T1000 (cell line): ENCODE measurements at regions not wholly inside any gene's neighbourhood (a gene's known extent, or its start where the extent isn't known, plus 50 kb on each side); places are given as distances from the start of the nearest gene placed in this dataset.
"Not testable (repeated sequence)": the region's sequence is repeated elsewhere in the genome, so short reads cannot be mapped to it uniquely, and the experiment has no call there.

Experiments used
- DNase-seq: peaks from one replicate; lab custom pipeline; 2025; ENCODE audit warnings: mixed read lengths; lab: John Stamatoyannopoulos, UW

DNA sequence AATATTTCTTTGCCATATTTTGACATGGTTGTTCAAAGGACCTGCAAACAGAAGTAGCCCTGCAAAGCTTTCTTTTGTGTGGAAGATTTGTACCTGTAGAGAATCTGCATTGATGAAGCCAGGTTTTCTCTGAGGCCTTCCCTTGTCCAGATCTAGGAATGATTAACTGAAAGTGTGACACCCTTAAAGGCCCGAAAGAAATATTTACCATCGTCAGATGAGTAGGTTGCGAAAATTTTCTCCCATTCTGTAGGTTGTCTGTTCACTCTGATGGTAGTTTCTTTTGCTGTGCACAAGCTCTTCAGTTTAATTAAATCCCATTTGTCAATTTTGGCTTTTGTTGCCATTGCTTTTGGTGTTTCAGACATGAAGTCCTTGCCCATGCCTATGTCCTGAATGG is 439.0 kb downstream of the SMARCA1 start:
- not testable (repeated sequence) for DNase-seq

GRCh38 chrX:129077424-129078170 is 445.7 kb downstream of the SMARCA1 start:
- no peak for DNase-seq

DNA sequence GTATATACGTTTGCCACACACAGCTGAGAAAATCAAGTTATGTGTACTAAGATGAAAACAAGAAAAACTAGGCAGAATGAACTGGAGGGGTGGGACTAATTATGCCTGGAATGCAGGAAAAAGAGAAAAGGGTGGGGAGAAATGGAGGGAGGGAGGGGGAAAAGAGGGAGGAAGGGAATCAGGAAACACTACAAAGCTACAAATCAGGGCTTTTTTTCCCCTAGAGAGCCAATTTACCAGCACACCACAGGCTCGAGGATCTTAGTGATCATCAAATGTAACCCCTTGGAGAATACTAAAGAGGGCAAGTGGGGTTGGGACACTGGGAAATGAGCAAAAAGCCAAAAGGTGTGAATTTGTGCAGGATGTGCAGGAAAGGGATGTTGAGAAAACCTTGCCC is 451.9 kb downstream of the SMARCA1 start:
- DNase-seq: no peak

GRCh38 chrX:129065895-129066294 is 457.4 kb downstream of the SMARCA1 start:
- DNase-seq: no peak

GRCh38 chrX:129058405-129058804 is 464.9 kb downstream of the SMARCA1 start:
- DNase-seq: no peak

- DNase-seq: no peak
These were observed 480.2 kb downstream of the SMARCA1 start for GRCh38 chrX:129043138-129043537.

- no peak for DNase-seq
These were observed 482.0 kb downstream of the SMARCA1 start for GRCh38 chrX:129041319-129041718.

- no peak for DNase-seq
These were observed 483.2 kb downstream of the SMARCA1 start for GRCh38 chrX:129040124-129040523.

DNA sequence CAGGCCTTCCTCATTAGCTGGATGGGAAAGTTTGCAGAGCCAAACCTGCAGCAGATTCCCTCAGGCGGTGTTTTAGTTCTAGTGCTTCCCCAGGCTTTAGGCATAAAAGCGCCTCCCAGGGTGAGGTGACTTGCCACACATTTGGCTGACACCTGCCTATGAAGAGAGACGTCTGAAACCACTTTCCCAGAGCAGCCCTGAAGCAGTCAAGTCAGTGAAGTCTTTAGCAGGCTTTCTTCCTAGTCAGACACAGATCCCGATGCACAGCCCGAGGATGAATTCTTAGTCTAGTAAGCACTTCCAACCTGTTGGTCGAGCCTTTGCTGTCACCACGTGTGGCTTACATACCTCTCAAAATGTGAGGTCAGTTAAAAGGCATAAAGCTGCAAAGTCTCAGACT is 484.1 kb downstream of the SMARCA1 start:
- DNase-seq: no peak

DNA sequence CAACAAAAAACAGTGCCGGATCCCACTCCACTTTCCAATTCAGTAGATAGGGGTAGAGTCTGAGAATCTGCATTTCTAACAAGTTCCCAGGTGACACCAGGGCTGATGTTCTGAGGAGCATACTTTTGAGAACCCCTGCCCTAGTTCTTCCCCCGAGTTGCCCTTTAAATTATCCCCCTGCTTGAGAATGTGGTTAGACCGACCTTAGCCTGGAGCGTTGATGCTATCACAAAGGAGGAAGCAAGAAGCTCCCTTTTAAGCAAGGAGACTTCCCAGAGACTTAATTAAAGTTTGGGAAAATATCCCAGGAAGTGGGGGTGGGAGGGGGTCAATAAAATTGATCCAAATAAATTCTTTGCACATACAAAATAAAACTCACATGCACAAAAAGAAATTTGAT is 485.9 kb downstream of the SMARCA1 start:
- DNase-seq: no peak

DNA sequence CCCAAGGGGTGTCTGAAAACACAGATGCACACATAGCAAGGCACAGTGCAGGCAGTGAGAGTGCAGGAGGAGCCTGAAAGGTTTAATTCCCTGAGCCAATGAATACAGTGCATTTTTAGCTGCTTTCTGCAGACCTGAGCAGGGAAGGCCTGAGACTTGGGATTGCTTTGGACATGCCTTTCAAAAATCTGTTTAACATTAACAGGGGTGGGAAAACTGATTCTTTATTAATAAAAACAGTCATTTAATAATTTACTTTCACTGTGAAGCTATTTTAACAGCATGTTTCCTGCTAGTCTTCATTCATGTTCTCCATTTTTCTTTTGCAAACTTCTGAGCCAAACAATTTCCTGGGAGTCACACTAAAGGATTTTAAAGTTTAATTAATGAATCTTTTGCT is 488.1 kb downstream of the SMARCA1 start:
- no peak for DNase-seq

DNA sequence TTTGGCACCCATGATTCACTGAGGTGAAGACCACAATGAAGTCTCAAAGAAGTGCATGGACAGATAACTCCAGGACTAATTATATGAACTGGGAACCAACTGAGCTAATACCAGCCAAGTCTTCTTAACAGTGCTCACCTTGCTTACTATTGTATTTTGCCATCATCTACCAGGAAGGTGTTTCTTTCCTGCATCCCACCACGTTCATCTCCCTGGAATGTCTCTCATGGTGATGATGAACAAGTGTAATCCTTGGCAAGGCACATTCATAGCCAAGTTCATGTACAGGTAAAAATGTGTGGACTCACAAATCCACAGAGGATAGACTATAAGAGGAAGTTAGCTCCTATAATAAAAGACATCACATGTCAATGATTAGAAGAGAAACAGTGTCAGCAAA is 489.1 kb downstream of the SMARCA1 start:
- no peak for DNase-seq

DNA sequence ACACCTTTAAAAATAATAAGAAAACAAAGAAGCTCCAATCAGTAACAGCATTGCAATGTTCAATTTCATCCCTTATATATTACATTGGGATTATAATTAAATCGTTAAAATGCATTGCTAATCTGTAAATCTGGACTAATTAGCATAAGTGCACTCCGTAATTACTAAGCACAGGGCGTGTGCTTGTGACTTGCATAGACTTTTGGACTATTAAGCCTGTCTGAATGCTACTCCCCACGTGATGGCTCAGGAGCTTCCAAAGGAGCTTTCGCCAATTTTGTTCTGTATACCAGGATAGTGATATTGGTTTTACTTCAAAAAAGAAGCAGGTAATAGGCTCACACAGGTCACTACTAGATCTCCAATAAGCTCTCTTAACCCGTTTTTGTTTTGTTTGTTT is 497.1 kb downstream of the SMARCA1 start:
- no peak for DNase-seq

GRCh38 chrX:129025376-129025775 is 497.9 kb downstream of the SMARCA1 start:
- DNase-seq: no peak

DNA sequence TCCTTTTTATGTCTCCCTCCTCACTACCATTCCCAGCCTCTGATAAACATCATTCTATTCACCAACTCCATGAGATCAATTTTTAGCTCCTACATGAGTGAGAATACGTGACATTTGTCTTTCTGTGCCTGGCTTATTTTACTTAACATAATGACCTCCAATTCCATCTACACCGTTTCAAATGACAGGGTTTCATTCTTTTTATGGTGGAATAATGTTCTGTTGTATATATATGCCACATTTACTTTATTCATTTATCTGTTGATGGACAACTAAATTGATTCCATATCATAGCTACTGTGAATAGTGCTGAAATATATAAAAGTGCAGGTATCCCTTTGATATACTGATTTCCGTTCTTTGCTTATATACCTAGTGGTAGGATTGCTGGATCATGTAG is 503.9 kb downstream of the SMARCA1 start:
- DNase-seq: no peak

GRCh38 chrX:129015381-129015780 is 507.9 kb downstream of the SMARCA1 start:
- no peak for DNase-seq

DNA sequence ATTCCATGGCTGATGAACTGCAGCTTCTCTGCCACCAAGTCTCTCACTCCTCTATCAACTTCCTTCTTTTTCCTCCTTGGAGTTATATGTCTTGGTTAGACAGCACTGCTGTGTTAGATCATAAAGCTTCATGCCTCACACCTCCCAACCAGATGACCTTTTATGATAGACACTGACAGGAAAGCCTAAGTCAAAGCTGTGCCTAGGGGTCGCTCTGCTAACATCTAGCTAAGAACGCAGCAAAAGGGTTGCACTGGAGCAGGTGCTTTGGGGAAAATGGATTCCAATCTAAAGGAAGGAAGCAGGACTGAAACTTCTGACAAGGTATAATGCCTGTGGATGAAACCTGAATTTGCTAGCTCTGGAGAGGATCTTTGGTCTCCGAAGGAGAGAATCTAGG is 509.7 kb downstream of the SMARCA1 start:
- no peak for DNase-seq

GRCh38 chrX:129007631-129008030 is 515.7 kb downstream of the SMARCA1 start:
- DNase-seq: no peak

GRCh38 chrX:129006491-129006890 is 516.8 kb downstream of the SMARCA1 start:
- DNase-seq: no peak

DNA sequence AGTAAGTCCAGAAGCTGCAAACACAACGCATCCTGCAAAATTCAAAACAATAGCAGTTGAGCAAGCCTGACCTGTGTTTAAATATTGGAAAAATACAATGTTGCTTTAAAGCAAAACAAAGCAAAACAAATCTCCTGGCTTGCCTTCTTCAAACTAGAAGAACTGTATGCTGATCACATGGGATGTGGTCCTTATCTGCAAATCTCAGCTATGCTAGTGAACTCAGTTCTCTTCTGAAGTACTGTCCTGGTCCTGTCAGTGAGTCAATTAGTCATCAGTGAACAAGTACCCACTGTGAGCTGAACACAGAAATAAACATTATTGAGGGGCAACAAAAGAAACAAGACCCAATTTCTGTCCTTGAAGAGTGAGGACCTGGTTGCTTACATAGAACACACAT is 522.5 kb downstream of the SMARCA1 start:
- no peak for DNase-seq

DNA sequence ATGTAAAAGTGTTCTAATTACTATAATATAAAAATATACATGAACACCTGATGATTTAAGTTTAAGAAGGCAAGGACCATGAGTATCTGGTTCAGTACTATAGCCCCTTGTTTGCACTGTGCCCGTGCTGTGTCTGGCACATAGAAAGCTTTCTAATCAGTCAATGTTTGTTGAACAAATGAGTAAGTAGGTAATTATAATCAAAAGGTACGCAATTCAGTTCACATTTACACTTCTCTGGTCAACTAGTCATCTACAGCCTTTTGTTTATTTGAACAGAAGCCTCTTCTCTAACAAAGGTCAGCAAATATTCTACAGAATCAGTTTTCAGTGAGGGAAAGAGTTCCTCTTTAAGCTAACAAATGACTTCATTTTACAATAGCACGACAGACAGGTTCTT is 523.3 kb downstream of the SMARCA1 start:
- DNase-seq: no peak

- no peak for DNase-seq
These were observed 531.0 kb downstream of the SMARCA1 start for GRCh38 chrX:128992107-128992971.

- DNase-seq: no peak
These were observed 547.5 kb downstream of the SMARCA1 start for GRCh38 chrX:128975745-128976144.
